ENCODE measurements at regions not wholly inside any gene's neighbourhood (a gene's known extent, or its start where the extent isn't known, plus 50 kb on each side); places are given as distances from the start of the nearest gene placed in this dataset.

- H3K9me3 Mint-ChIP-seq (ENCODE audit: low read depth) = no peaks in the 10 kb centered on the region
- no peaks in the 10 kb centered on the region for H3K36me3 Mint-ChIP-seq (ENCODE audit: low read depth)
- TF ChIP-seq, protein P1, sequence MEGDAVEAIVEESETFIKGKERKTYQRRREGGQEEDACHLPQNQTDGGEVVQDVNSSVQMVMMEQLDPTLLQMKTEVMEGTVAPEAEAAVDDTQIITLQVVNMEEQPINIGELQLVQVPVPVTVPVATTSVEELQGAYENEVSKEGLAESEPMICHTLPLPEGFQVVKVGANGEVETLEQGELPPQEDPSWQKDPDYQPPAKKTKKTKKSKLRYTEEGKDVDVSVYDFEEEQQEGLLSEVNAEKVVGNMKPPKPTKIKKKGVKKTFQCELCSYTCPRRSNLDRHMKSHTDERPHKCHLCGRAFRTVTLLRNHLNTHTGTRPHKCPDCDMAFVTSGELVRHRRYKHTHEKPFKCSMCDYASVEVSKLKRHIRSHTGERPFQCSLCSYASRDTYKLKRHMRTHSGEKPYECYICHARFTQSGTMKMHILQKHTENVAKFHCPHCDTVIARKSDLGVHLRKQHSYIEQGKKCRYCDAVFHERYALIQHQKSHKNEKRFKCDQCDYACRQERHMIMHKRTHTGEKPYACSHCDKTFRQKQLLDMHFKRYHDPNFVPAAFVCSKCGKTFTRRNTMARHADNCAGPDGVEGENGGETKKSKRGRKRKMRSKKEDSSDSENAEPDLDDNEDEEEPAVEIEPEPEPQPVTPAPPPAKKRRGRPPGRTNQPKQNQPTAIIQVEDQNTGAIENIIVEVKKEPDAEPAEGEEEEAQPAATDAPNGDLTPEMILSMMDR (IDR thresholded peaks at IDR 0.05) = no peak
- H3K4me1 Mint-ChIP-seq (ENCODE audit: low read depth) = no peaks in the 10 kb centered on the region
- H3K27ac Mint-ChIP-seq (ENCODE audit: unreplicated experiment) = no peak overlapping the region
- H3K4me3 Mint-ChIP-seq (ENCODE audit: unreplicated experiment) = no peak overlapping the region
- H3K27me3 Mint-ChIP-seq (ENCODE audit: low read depth) = no peaks in the 10 kb centered on the region
- DNase-seq (ENCODE audit: low spot score) = no peak
Observed at GRCh38 chr5:118185018-118185417, 803.3 kb downstream of the DTWD2 start.

- Mint-ChIP-seq H3K36me3 (ENCODE audit: low read depth) (no peaks in the 10 kb centered on the region), H3K4me1 (ENCODE audit: low read depth) (no peaks in the 10 kb centered on the region), H3K27me3 (ENCODE audit: low read depth) (no peaks in the 10 kb centered on the region), H3K27ac (ENCODE audit: unreplicated experiment) (no peak overlapping the region), H3K9me3 (ENCODE audit: low read depth) (peaks cover 4% of the 10 kb centered on the region), H3K4me3 (ENCODE audit: unreplicated experiment) (no peak overlapping the region)
- DNase-seq (ENCODE audit: low spot score) = no peak
- TF ChIP-seq, protein P1 (IDR thresholded peaks at IDR 0.05) = no peak
Observed at GRCh38 chr5:118176146-118176545, 812.2 kb downstream of the DTWD2 start.

GRCh38 chr5:118174671-118175070 lies 813.7 kb downstream of the DTWD2 start:
- Mint-ChIP-seq H3K27me3 (ENCODE audit: low read depth) (no peaks in the 10 kb centered on the region), H3K27ac (ENCODE audit: unreplicated experiment) (no peak overlapping the region), H3K4me1 (ENCODE audit: low read depth) (no peaks in the 10 kb centered on the region), H3K36me3 (ENCODE audit: low read depth) (no peaks in the 10 kb centered on the region), H3K4me3 (ENCODE audit: unreplicated experiment) (no peak overlapping the region), H3K9me3 (ENCODE audit: low read depth) (peaks cover 4% of the 10 kb centered on the region)
- DNase-seq (ENCODE audit: low spot score) = no peak
- TF ChIP-seq, protein P1 (IDR thresholded peaks at IDR 0.05) = no peak

DNA sequence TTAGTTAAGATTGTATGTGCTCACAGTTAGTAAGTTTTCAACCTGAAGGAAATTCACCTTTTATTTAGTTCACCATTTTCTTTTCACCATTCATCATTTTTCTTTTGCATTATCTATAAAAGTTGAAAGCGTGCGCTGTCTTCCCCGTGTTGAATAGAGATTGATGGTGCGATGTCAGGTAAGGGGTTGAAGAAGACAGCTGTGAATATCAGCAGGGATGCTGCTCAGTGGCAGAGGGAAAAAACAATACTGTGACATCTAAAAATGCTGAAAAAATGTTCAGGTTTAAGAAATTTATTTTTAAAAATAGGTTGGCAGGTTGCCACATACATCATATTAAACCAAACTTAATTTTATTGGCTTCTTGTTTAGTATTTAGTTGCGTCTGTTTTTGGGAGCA lies 815.0 kb downstream of the DTWD2 start:
- Mint-ChIP-seq H3K9me3 (ENCODE audit: low read depth) (peaks cover 4% of the 10 kb centered on the region), H3K27ac (ENCODE audit: unreplicated experiment) (no peak overlapping the region), H3K4me3 (ENCODE audit: unreplicated experiment) (no peak overlapping the region), H3K27me3 (ENCODE audit: low read depth) (no peaks in the 10 kb centered on the region), H3K4me1 (ENCODE audit: low read depth) (no peaks in the 10 kb centered on the region), H3K36me3 (ENCODE audit: low read depth) (no peaks in the 10 kb centered on the region)
- DNase-seq (ENCODE audit: low spot score) = no peak
- TF ChIP-seq, protein P1 (IDR thresholded peaks at IDR 0.05) = no peak

DNA sequence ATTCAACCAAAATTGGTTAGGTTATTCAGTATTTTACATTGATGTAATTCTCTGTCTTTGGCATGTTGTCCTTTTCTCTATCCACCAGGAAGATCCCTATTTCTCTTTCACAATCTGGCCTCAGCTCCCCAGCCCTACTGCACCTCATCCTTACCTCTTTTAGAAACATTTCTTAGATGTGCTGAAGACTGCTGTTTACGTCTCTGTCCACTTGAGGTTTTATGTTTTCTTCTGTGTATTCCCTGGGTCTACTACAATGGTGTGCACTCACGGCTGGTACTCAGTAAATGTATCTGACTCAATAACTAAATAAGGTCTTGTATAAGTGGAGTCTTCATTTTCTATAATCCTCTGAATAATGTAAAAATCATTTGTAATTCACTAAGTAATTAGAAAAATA lies 822.7 kb downstream of the DTWD2 start:
- DNase-seq (ENCODE audit: low spot score) = no peak
- no peaks in the 10 kb centered on the region for H3K36me3 Mint-ChIP-seq (ENCODE audit: low read depth)
- H3K4me3 Mint-ChIP-seq (ENCODE audit: unreplicated experiment) = no peak overlapping the region
- no peaks in the 10 kb centered on the region for H3K9me3 Mint-ChIP-seq (ENCODE audit: low read depth)
- H3K27ac Mint-ChIP-seq (ENCODE audit: unreplicated experiment) = no peak overlapping the region
- H3K27me3 Mint-ChIP-seq (ENCODE audit: low read depth) = no peaks in the 10 kb centered on the region
- TF ChIP-seq, protein P1 (IDR thresholded peaks at IDR 0.05) = no peak
- H3K4me1 Mint-ChIP-seq (ENCODE audit: low read depth) = no peaks in the 10 kb centered on the region
